GM13976 (cell line): ENCODE measurements at regions not wholly inside any gene's neighbourhood (a gene's known extent, or its start where the extent isn't known, plus 50 kb on each side); places are given as distances from the start of the nearest gene placed in this dataset.

Experiments used
- DNase-seq: peaks from one replicate; pipeline ENCODE4 v3.0.0; 2012; ENCODE audit warnings: low spot score
- CTCF ChIP-seq: IDR thresholded peaks from 2 replicates; pipeline ENCODE4 v1.5.1; 2012; ENCODE audit warnings: borderline replicate concordance, mild to moderate bottlenecking; ENCODE audit not compliant: insufficient read depth; ENCODE audit errors: extremely low read depth, missing control alignments, control extremely low read depth
- in situ Hi-C: fragments of 300-500 bp; cut with MboI; formaldehyde crosslinking; loops from one replicate; pipeline ENCODE4 v1.12.0; 2022; ENCODE audit warnings: low sequenced_read_pairs, mixed read lengths, inconsistent platforms; ENCODE audit not compliant: unreplicated experiment

GRCh38 chr7:12873571-12873970 lies 186.1 kb downstream of the ARL4A start:
- TF ChIP-seq CTCF = no peak
- DNase-seq = no peak
- in situ Hi-C loops = no loop called here

- no peak for TF ChIP-seq CTCF
- DNase-seq = no peak
- in situ Hi-C loops = no loop called here
Measured at GRCh38 chr7:12879139-12879538, 191.7 kb downstream of the ARL4A start.

GRCh38 chr7:12881712-12882111 lies 194.3 kb downstream of the ARL4A start:
- no peak for TF ChIP-seq CTCF
- DNase-seq = no peak
- in situ Hi-C loops = no loop called here

GRCh38 chr7:12882710-12883109 lies 195.3 kb downstream of the ARL4A start:
- no peak for DNase-seq
- TF ChIP-seq CTCF = no peak
- in situ Hi-C loops = no loop called here

- no peak for DNase-seq
- in situ Hi-C loops = no loop called here
- TF ChIP-seq CTCF = no peak
Measured at GRCh38 chr7:12884033-12884432, 196.6 kb downstream of the ARL4A start.

GRCh38 chr7:12884856-12885440 lies 197.5 kb downstream of the ARL4A start:
- TF ChIP-seq CTCF = no peak
- DNase-seq = no peak
- in situ Hi-C loops = no loop called here
